A549 (cell line): ENCODE measurements at regions not wholly inside any gene's neighbourhood (a gene's known extent, or its start where the extent isn't known, plus 50 kb on each side); places are given as distances from the start of the nearest gene placed in this dataset.

Experiments
- CEBPB ChIP-seq, 2 experiments: fragments of >200 bp in 1 of 2; sonication (Bioruptor Twin) in 1 of 2; formaldehyde crosslinking in 1 of 2; IDR thresholded peaks; 2 replicates each; pipeline ENCODE4 v1.6.1; 2012 to 2016
- EP300 ChIP-seq, 2 experiments: fragments of >200 bp; sonication (Bioruptor Twin); formaldehyde crosslinking; IDR thresholded peaks; 2 replicates in 1 of 2; 3 replicates in 1 of 2; pipeline ENCODE4 v1.6.1; 2016 to 2017
- FOSL2 ChIP-seq, 2 experiments: fragments of 450-650 bp in 1 of 2; fragments of >200 bp in 1 of 2; sonication (Bioruptor Twin) in 1 of 2; formaldehyde crosslinking; IDR thresholded peaks; 2 replicates each; pipeline versions ENCODE4 v1.5.0 to v1.6.1; 2016 to 2020; ENCODE audit warnings: mild to moderate bottlenecking in 1 of 2, moderate library complexity in 1 of 2
- HDAC2 ChIP-seq: fragments of 200-600 bp; sonication (generic); IDR thresholded peaks from 2 replicates; pipeline ENCODE4 v1.6.1; 2016
- HOXB13 ChIP-seq: fragments of 250-450 bp; sonication (Bioruptor Pico); IDR thresholded peaks from 2 replicates; pipeline ENCODE4 v1.5.0; 2020; ENCODE audit warnings: low read depth, mild to moderate bottlenecking, moderate library complexity
- MYC ChIP-seq: IDR thresholded peaks from 2 replicates; pipeline ENCODE4 v1.6.1; 2012; ENCODE audit warnings: mild to moderate bottlenecking, inconsistent platforms, low read length, improper control_type of control experiment, borderline replicate concordance
- POLR2A ChIP-seq: IDR thresholded peaks from 2 replicates; pipeline ENCODE4 v1.6.1; 2012; ENCODE audit warnings: mild to moderate bottlenecking, low read length
- SMC3 ChIP-seq: fragments of >200 bp; sonication (Bioruptor Twin); formaldehyde crosslinking; IDR thresholded peaks from 3 replicates; pipeline ENCODE4 v1.6.1; 2018; ENCODE audit warnings: inconsistent platforms
- TP53 ChIP-seq: fragments of 250-450 bp; sonication (Bioruptor Pico); IDR thresholded peaks from 2 replicates; pipeline ENCODE4 v1.5.0; 2021; ENCODE audit warnings: mild to moderate bottlenecking, moderate library complexity
- TF ChIP-seq, protein P1 (sequence below): IDR thresholded peaks from 2 replicates; pipeline ENCODE4 v1.6.1; 2012
- TF ChIP-seq, protein P2 (sequence below): fragments of 450-650 bp; IDR thresholded peaks from 2 replicates; pipeline ENCODE4 v1.6.1; 2014; ENCODE audit warnings: antibody characterized with exemption
- TF ChIP-seq, protein P3 (sequence below): fragments of 200-600 bp; sonication (generic); IDR thresholded peaks from 2 replicates; pipeline ENCODE4 v1.6.1; 2016; ENCODE audit warnings: antibody characterized with exemption, mild to moderate bottlenecking, moderate library complexity
- TF ChIP-seq, protein P4 (sequence below): fragments of >200 bp; sonication (Bioruptor Twin); formaldehyde crosslinking; IDR thresholded peaks from 3 replicates; pipeline ENCODE4 v1.5.1; 2016
- TF ChIP-seq, protein P5 (sequence below): fragments of >200 bp; sonication (Bioruptor Twin); formaldehyde crosslinking; IDR thresholded peaks from 3 replicates; pipeline ENCODE4 v1.6.1; 2016

DNA sequence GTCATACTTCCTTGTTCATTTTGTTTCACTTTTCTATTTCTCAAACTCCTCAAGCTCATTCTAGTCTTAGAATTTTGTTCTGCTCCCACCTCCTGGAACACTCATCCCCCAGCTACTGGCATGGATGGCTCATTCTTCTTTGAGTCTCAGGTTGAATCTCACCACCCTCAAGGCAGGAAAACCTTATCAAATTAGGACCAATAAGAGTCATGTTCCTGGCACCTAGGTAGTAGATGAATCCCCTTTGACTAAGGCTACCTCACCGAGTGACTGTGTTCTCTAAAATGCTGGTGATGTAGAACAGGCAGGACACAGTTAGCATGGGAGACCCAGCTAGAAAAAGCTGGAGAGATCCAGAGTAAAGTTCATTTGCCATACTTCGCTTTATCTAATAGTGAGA, 1050.8 kb upstream of the EEF2KMT start:
- TF ChIP-seq FOSL2 (IDR thresholded peaks at IDR 0.05) (no peak), FOSL2 (CRISPR knock-in tag; IDR thresholded peaks at IDR 0.05) (no peak), POLR2A (no peak), HOXB13 (CRISPR knock-in tag) (no peak), CEBPB (IDR thresholded peaks at IDR 0.05) (no peak), EP300 (IDR thresholded peaks at IDR 0.05) (no peak), HDAC2 (no peak), TP53 (CRISPR knock-in tag) (no peak), SMC3 (no peak), MYC (no peak)
- TF ChIP-seq, protein P1, sequence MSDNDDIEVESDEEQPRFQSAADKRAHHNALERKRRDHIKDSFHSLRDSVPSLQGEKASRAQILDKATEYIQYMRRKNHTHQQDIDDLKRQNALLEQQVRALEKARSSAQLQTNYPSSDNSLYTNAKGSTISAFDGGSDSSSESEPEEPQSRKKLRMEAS: no peak
- TF ChIP-seq, protein P2, sequence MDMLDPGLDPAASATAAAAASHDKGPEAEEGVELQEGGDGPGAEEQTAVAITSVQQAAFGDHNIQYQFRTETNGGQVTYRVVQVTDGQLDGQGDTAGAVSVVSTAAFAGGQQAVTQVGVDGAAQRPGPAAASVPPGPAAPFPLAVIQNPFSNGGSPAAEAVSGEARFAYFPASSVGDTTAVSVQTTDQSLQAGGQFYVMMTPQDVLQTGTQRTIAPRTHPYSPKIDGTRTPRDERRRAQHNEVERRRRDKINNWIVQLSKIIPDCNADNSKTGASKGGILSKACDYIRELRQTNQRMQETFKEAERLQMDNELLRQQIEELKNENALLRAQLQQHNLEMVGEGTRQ: no peak
- TF ChIP-seq, protein P3, sequence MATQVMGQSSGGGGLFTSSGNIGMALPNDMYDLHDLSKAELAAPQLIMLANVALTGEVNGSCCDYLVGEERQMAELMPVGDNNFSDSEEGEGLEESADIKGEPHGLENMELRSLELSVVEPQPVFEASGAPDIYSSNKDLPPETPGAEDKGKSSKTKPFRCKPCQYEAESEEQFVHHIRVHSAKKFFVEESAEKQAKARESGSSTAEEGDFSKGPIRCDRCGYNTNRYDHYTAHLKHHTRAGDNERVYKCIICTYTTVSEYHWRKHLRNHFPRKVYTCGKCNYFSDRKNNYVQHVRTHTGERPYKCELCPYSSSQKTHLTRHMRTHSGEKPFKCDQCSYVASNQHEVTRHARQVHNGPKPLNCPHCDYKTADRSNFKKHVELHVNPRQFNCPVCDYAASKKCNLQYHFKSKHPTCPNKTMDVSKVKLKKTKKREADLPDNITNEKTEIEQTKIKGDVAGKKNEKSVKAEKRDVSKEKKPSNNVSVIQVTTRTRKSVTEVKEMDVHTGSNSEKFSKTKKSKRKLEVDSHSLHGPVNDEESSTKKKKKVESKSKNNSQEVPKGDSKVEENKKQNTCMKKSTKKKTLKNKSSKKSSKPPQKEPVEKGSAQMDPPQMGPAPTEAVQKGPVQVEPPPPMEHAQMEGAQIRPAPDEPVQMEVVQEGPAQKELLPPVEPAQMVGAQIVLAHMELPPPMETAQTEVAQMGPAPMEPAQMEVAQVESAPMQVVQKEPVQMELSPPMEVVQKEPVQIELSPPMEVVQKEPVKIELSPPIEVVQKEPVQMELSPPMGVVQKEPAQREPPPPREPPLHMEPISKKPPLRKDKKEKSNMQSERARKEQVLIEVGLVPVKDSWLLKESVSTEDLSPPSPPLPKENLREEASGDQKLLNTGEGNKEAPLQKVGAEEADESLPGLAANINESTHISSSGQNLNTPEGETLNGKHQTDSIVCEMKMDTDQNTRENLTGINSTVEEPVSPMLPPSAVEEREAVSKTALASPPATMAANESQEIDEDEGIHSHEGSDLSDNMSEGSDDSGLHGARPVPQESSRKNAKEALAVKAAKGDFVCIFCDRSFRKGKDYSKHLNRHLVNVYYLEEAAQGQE: no peak
- TF ChIP-seq, protein P4, sequence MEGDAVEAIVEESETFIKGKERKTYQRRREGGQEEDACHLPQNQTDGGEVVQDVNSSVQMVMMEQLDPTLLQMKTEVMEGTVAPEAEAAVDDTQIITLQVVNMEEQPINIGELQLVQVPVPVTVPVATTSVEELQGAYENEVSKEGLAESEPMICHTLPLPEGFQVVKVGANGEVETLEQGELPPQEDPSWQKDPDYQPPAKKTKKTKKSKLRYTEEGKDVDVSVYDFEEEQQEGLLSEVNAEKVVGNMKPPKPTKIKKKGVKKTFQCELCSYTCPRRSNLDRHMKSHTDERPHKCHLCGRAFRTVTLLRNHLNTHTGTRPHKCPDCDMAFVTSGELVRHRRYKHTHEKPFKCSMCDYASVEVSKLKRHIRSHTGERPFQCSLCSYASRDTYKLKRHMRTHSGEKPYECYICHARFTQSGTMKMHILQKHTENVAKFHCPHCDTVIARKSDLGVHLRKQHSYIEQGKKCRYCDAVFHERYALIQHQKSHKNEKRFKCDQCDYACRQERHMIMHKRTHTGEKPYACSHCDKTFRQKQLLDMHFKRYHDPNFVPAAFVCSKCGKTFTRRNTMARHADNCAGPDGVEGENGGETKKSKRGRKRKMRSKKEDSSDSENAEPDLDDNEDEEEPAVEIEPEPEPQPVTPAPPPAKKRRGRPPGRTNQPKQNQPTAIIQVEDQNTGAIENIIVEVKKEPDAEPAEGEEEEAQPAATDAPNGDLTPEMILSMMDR: no peak
- TF ChIP-seq, protein P5, sequence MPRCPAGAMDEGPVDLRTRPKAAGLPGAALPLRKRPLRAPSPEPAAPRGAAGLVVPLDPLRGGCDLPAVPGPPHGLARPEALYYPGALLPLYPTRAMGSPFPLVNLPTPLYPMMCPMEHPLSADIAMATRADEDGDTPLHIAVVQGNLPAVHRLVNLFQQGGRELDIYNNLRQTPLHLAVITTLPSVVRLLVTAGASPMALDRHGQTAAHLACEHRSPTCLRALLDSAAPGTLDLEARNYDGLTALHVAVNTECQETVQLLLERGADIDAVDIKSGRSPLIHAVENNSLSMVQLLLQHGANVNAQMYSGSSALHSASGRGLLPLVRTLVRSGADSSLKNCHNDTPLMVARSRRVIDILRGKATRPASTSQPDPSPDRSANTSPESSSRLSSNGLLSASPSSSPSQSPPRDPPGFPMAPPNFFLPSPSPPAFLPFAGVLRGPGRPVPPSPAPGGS: no peak
